GM18502 (cell line): ENCODE measurements at regions not wholly inside any gene's neighbourhood (a gene's known extent, or its start where the extent isn't known, plus 50 kb on each side); places are given as distances from the start of the nearest gene placed in this dataset.

Source experiments
- ATAC-seq: cut with Tn5 transposase; IDR thresholded peaks from one replicate; pipeline ENCODE4 v1.9.1; 2021; ENCODE audit warnings: mild to moderate bottlenecking; ENCODE audit not compliant: unreplicated experiment, poor library complexity

GRCh38 chr11:70804139-70804837 lies 406.0 kb downstream of the CTTN start:
- no peak for ATAC-seq

- ATAC-seq, result no peak
Observed at GRCh38 chr11:70805243-70805642, 406.9 kb downstream of the CTTN start.

- no peak for ATAC-seq
Observed at GRCh38 chr11:70805971-70806370, 407.6 kb downstream of the CTTN start.

GRCh38 chr11:70806461-70807194 lies 408.3 kb downstream of the CTTN start:
- no peak for ATAC-seq

- no peak for ATAC-seq
Observed at GRCh38 chr11:70807195-70807543, 408.8 kb downstream of the CTTN start.

- no peak for ATAC-seq
Observed at GRCh38 chr11:70808686-70809375, 410.5 kb downstream of the CTTN start.

GRCh38 chr11:70810133-70810532 lies 411.8 kb downstream of the CTTN start:
- no peak for ATAC-seq

GRCh38 chr11:70810681-70811080 lies 412.4 kb downstream of the CTTN start:
- ATAC-seq, result no peak

GRCh38 chr11:70811483-70811882 lies 413.2 kb downstream of the CTTN start:
- ATAC-seq, result no peak

- ATAC-seq, result no peak
Observed at GRCh38 chr11:70811915-70812314, 413.6 kb downstream of the CTTN start.

- ATAC-seq, result no peak
Observed at GRCh38 chr11:70812472-70812871, 414.1 kb downstream of the CTTN start.

GRCh38 chr11:70813651-70814050 lies 415.3 kb downstream of the CTTN start:
- no peak for ATAC-seq

GRCh38 chr11:70815485-70815832 lies 417.1 kb downstream of the CTTN start:
- ATAC-seq, result no peak

- ATAC-seq, result no peak
Observed at GRCh38 chr11:70816156-70816678, 417.9 kb downstream of the CTTN start.

- ATAC-seq, result no peak
Observed at GRCh38 chr11:70818351-70818750, 420.0 kb downstream of the CTTN start.

GRCh38 chr11:70819022-70819421 lies 420.7 kb downstream of the CTTN start:
- no peak for ATAC-seq

- no peak for ATAC-seq
Observed at GRCh38 chr11:70820311-70820710, 422.0 kb downstream of the CTTN start.

GRCh38 chr11:70820712-70821111 lies 422.4 kb downstream of the CTTN start:
- no peak for ATAC-seq

- ATAC-seq, result no peak
Observed at GRCh38 chr11:70823771-70824170, 425.4 kb downstream of the CTTN start.

GRCh38 chr11:70824605-70825245 lies 426.4 kb downstream of the CTTN start:
- ATAC-seq, result no peak
